ENCODE measurements at regions not wholly inside any gene's neighbourhood (a gene's known extent, or its start where the extent isn't known, plus 50 kb on each side); places are given as distances from the start of the nearest gene placed in this dataset.

- TF ChIP-seq, protein P1, sequence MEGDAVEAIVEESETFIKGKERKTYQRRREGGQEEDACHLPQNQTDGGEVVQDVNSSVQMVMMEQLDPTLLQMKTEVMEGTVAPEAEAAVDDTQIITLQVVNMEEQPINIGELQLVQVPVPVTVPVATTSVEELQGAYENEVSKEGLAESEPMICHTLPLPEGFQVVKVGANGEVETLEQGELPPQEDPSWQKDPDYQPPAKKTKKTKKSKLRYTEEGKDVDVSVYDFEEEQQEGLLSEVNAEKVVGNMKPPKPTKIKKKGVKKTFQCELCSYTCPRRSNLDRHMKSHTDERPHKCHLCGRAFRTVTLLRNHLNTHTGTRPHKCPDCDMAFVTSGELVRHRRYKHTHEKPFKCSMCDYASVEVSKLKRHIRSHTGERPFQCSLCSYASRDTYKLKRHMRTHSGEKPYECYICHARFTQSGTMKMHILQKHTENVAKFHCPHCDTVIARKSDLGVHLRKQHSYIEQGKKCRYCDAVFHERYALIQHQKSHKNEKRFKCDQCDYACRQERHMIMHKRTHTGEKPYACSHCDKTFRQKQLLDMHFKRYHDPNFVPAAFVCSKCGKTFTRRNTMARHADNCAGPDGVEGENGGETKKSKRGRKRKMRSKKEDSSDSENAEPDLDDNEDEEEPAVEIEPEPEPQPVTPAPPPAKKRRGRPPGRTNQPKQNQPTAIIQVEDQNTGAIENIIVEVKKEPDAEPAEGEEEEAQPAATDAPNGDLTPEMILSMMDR (IDR thresholded peaks at IDR 0.05), result no peak
- TF ChIP-seq ZFX (IDR thresholded peaks at IDR 0.05; ENCODE audit: borderline replicate concordance), result no peak
Measured at GRCh38 chr5:3269395-3270169, 326.1 kb upstream of the IRX1 start.
